ENCODE measurements at regions not wholly inside any gene's neighbourhood (a gene's known extent, or its start where the extent isn't known, plus 50 kb on each side); places are given as distances from the start of the nearest gene placed in this dataset.

- TF ChIP-seq POLR2A (IDR thresholded peaks at IDR 0.05; ENCODE audit: low read length) (no peak), GATA1 (IDR thresholded peaks at IDR 0.05; ENCODE audit: low read depth, low read length) (no peak)
These were observed 178.5 kb downstream of the C9orf152 start for GRCh38 chr9:110029429-110029955.
